NB4 (cell line): ENCODE measurements at regions not wholly inside any gene's neighbourhood (a gene's known extent, or its start where the extent isn't known, plus 50 kb on each side); places are given as distances from the start of the nearest gene placed in this dataset.

Experiments
- DNase-seq: peaks from one replicate; pipeline ENCODE4 v3.0.0; 2010; ENCODE audit warnings: low read depth
- H3K4me3 ChIP-seq: one replicate; pipeline ENCODE4 v1.5.1; 2011; ENCODE audit warnings: mild to moderate bottlenecking, low read depth, low read length, moderate library complexity
- MYC ChIP-seq: IDR thresholded peaks from 2 replicates; pipeline ENCODE4 v1.6.1; 2011; ENCODE audit warnings: low read depth, low read length
- POLR2A ChIP-seq: IDR thresholded peaks from 2 replicates; pipeline ENCODE4 v1.6.1; 2011; ENCODE audit warnings: mild to moderate bottlenecking; ENCODE audit not compliant: insufficient read length; ENCODE audit errors: extremely low read depth
- TF ChIP-seq, protein P1 (sequence below): IDR thresholded peaks from 2 replicates; pipeline ENCODE4 v1.6.1; 2011; ENCODE audit warnings: low read depth, low read length
- TF ChIP-seq, protein P2 (sequence below): IDR thresholded peaks from one replicate; pipeline ENCODE4 v1.5.1; 2012; ENCODE audit warnings: low read depth, low read length

DNA sequence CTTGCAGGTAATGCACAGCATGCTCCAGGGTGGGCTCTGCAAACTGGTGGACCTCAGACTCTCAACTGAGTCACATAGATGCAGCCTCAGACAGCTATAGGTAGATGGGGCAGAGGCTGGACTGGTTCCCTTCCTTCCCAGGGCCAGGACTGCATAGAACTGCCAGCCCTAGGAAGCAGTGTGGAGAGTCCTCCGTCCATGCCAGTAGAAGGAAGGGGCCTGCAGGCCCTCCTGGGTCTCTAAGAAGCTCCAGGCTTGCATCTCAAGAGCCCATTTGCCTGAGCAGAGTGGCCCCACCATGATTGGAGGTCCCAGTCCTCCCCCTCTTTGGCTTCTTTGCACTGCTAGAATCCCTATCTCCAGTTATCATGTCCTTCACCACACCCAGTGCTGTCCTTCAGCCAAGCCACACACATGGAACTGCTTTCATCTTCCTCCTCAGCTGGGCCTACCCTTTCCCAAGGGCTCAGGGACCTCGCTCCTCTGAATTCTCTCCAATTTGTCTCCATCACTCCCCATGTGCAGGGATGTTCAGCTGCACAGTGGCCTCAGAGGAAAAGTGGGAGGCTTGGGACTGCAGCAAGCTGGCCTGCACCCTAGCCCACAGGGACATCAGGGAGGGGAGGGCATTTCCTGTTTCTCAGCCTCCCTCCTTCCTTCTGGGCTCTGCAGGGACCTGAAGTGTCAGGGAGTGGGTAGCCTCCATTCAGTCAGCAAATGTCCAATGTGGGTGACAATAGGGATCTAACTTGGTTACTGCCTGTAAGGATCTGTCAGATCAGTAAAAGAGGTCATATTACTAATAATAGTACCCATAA, 146.0 kb downstream of the PJA1 start:
- DNase-seq, result peak; percentile 61
- H3K4me3 ChIP-seq, result no peak overlapping the region
- TF ChIP-seq, protein P1, sequence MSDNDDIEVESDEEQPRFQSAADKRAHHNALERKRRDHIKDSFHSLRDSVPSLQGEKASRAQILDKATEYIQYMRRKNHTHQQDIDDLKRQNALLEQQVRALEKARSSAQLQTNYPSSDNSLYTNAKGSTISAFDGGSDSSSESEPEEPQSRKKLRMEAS, result no peak
- TF ChIP-seq POLR2A (no peak), MYC (no peak)
- TF ChIP-seq, protein P2, sequence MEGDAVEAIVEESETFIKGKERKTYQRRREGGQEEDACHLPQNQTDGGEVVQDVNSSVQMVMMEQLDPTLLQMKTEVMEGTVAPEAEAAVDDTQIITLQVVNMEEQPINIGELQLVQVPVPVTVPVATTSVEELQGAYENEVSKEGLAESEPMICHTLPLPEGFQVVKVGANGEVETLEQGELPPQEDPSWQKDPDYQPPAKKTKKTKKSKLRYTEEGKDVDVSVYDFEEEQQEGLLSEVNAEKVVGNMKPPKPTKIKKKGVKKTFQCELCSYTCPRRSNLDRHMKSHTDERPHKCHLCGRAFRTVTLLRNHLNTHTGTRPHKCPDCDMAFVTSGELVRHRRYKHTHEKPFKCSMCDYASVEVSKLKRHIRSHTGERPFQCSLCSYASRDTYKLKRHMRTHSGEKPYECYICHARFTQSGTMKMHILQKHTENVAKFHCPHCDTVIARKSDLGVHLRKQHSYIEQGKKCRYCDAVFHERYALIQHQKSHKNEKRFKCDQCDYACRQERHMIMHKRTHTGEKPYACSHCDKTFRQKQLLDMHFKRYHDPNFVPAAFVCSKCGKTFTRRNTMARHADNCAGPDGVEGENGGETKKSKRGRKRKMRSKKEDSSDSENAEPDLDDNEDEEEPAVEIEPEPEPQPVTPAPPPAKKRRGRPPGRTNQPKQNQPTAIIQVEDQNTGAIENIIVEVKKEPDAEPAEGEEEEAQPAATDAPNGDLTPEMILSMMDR, result no peak

DNA sequence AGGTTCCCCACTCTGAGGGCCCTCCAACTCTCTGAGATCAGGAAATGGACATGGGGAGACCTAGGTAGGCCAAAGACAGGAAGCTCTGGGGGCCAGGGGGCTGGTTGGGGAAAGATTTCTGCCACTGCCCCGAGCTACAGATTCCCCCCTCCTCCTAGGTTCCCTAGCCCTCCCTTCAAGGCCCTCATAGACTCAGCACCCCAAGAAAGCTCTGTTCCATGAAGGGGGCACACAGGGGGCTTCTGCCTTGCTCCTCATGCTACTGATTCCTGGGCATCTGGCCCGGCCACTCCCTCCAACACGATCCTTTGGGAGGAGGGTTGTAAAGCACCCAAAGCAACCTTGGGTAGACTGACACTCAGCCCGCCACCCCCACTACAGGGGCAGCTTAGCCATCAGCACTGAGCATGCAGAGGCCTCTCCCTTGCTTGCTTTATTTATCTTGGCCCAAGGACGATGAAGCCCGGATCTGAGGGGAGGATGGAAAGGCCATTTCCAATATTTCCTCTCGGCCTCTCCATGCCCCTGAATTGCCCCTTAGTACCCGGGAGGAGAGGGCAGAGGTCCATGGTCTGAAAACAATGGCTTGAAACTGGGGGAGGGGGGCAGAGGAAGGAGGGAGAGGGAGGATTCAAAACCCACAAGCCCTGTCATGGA, 146.7 kb downstream of the PJA1 start:
- no peak overlapping the region for H3K4me3 ChIP-seq
- no peak for DNase-seq
- no peak for TF ChIP-seq MYC
- TF ChIP-seq, protein P2, result no peak
- TF ChIP-seq, protein P1, result no peak
- TF ChIP-seq POLR2A, result no peak

DNA sequence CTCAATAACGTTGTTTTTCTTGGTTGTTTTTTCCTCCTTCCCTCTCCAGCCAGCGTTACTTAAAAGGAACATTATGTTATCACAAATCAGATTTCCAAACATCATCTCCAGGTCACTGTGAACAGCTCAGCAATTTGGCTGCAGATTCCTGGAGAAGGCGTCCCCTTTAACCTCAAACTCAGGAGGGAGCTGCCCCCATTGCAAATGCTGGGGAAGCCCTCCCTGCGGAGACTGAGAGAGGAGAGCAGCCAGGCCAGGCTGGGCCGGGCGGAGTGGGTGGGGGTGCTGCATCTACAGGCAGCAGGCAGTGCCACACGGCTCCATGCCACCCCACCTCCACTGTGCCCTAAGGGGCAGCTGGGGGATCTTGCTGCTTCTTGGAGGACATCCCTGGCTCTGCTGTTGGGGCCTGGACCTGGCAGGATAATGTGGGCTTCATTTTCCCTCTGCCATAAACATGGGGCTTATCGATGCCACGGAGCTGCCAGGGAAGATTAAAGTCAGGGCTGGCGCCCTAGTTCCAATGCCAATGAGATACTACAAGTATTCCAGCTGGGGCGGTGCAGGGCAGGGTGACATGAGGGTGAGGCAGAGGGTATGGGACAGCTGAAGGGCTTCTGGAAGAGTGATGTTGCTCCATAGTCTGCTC, 148.8 kb downstream of the PJA1 start:
- no peak overlapping the region for H3K4me3 ChIP-seq
- TF ChIP-seq POLR2A (no peak), MYC (no peak)
- TF ChIP-seq, protein P2, result no peak
- TF ChIP-seq, protein P1, result no peak
- DNase-seq, result no peak

DNA sequence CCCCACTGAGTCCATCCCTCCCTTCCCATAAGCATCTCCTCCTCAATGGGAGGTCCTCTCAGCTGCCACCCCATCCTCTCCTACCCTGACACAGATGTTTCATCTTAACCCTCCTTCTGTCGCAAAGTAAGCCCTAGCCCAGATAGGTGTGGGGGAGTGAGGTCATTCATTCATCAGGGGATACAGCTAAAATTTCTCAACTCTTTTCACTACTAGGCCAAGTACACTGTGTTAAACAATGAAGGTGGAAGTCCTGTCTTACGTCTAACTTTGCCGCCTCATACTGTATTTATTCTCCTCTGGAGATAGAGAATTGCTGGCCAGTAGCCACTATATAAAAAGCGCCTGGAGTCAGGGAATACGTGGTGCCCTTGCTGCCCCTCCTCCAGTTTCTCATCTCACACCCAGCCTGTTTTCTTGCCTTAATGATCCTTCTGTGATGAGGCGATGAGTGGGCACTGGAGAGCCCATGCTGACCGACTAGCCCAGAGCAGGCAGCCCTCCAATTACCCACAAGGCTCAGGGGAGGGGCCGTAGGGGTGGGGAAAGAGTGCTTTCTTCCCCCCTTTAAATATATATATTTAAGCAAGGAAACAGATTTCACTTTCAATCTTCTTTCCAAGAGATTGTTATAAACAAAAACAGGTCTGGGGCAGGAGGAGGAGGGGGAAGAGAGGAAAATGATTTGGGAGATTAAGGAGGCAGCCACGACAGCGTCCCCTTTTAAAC, 149.5 kb downstream of the PJA1 start:
- no peak overlapping the region for H3K4me3 ChIP-seq
- no peak for DNase-seq
- TF ChIP-seq POLR2A (no peak), MYC (no peak)
- TF ChIP-seq, protein P1, result no peak
- TF ChIP-seq, protein P2, result no peak

DNA sequence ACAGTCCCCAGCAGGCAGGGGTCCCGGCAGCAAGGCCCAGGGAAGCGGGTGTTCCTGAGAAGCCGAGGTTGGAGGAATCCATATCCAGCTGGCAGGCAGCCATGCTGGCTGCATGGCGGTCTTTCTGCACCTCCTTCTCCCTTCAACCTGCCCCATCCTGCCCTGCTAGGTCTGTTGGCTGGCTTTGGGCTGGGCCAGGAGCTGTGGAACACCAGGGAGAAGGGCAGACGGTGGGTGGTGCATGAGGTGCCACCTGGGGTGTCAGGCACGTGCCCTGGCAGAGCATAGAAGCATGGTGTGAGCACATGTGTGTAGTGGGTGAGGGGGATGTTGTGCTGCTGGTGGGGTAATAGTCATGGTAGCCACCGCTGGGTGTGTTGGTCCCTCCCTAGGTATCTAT, 150.1 kb downstream of the PJA1 start:
- H3K4me3 ChIP-seq, result no peak overlapping the region
- TF ChIP-seq, protein P1, result no peak
- no peak for TF ChIP-seq POLR2A
- TF ChIP-seq, protein P2, result no peak
- TF ChIP-seq MYC, result no peak
- no peak for DNase-seq
